ENCODE measurements at regions not wholly inside any gene's neighbourhood (a gene's known extent, or its start where the extent isn't known, plus 50 kb on each side); places are given as distances from the start of the nearest gene placed in this dataset.
A peak's percentile ranks its signal among the peaks of the same experiment; 100 is the strongest.
"Not testable (repeated sequence)": the region's sequence is repeated elsewhere in the genome, so short reads cannot be mapped to it uniquely, and the experiment has no call there.

GRCh38 chr1:74949348-74949747 is 184.8 kb upstream of the LHX8 start:
- DNase-seq, result not testable (repeated sequence)

- not testable (repeated sequence) for DNase-seq
These were observed 182.2 kb upstream of the LHX8 start for GRCh38 chr1:74951981-74952380.

- no peak for DNase-seq
These were observed 181.4 kb upstream of the LHX8 start for GRCh38 chr1:74952786-74953185.

DNA sequence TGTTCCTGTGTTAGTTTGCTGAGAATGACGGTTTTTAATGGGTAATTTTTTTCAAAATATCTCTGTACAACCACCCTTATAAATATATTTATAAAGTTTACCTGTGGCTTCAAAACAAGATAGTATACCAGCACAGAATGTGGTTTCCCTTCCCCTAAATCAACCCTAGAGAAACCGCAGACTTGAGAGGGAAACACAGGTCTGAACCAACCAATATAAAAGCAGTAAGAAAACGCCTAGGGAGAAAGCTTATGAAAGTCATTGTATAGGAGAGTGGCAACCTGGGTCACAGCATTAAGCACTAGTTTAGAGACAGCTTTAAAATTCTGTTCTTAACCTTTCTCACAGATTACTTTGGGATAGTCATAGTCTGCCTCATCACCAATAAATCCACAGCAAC is 180.6 kb upstream of the LHX8 start:
- DNase-seq, result no peak

DNA sequence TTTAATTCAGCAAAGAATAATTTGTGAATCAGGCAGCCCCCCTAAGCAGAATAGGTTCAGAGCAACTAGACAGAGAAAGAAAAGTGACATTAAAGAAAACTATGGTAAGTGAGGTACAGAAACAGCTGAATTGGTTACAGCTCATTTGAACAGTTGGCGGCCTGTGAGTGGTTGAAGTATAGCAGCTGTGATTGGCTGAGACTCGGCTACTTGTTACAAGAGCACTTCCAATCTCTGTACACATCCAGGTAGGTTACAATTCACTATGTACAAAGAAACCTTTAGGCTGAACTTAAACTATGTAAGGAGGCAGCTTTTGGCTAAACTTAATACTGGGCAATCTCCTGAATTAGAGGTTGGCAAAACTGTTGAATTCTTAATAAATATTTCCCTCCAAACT is 171.1 kb upstream of the LHX8 start:
- no peak for DNase-seq

DNA sequence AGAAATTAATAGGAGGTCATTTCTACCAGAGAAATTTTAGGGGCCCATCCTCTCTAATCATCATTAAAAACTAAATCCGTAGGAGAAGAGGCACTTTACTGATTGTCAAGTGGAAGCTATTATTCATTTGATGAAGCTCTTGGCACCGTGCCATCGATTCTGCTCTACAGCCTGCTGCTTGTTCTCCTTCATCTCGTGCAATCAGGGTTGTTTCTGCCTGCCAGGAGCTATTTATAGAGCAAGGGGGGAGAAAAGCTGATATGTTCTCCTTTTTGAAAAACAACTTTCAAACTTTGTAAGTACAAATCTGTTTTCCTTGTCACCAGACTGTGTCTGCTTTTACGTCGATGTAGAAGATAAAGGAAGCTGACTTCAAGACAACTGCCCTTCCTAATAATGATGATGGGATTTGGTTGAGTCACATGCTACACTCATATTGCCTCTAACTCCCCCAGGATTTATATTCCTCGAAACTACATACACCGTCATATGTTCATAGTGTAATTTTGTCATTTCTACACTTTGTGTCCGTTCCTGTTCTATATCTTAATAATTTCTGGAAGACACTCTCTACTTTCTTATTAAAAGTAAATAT is 169.6 kb upstream of the LHX8 start:
- peak; percentile 2 for DNase-seq

GRCh38 chr1:74969566-74970135 is 164.5 kb upstream of the LHX8 start:
- DNase-seq, result no peak

DNA sequence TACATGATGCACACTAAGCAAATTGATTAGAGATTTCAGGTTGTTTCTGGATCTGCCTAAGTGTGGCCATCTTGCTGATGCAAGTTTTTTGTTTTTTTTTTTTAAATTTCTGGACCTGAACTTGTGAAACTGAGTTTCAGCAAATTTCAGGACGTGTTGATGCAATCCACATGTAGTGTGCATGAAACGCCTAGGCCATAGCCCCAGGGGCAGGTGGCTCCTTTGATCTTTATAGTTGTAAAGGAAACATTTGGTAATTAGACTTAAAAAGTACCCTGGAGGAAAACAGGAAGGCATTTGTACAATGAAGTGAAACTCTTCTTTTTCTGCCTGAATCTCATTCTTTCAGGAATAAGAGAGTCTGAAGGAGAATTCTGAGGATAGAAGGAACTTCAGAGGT is 162.2 kb upstream of the LHX8 start:
- no peak for DNase-seq

DNA sequence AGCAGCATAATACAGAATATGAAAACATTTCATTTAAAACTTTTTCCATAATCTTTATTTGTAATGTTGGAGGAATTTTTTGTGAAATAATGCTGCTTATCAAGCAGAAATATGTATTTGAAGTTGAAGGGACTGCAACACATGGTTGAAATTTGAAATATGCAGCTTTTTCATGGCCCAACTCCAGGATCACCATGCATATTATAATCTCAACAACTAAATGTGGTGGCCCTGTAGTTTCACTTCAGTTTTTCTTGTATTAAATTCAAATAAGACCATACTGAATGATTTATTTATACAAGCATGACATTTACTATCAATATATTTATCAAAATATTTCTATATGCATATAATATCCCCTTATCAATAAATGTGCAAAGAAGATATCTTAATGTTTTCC is 157.7 kb upstream of the LHX8 start:
- DNase-seq, result no peak

GRCh38 chr1:74992448-74992847 is 141.7 kb upstream of the LHX8 start:
- DNase-seq, result not testable (repeated sequence)

- no peak for DNase-seq
These were observed 138.4 kb upstream of the LHX8 start for GRCh38 chr1:74995821-74996220.

GRCh38 chr1:75010547-75010946 is 123.6 kb upstream of the LHX8 start:
- DNase-seq, result no peak

DNA sequence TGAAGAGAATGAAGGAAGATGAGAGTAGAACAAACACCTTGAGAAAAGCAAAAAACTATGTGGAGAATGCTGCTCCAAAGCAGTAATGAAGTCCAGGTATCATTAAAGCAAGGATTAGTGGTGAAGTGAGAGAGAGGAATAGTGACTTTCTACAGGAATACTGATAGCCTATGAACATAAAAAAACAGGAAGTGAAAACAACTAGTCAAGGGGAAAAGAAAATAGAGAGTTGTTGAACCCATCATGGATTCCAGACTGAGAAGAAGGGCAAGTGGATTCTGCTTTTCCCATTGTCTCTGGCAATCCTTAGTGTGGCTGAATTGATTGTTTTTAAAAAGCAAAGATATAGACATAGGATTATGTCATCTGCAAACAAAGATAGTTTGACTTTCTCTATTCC is 119.9 kb upstream of the LHX8 start:
- no peak for DNase-seq

GRCh38 chr1:75023005-75023404 is 111.2 kb upstream of the LHX8 start:
- DNase-seq, result no peak

DNA sequence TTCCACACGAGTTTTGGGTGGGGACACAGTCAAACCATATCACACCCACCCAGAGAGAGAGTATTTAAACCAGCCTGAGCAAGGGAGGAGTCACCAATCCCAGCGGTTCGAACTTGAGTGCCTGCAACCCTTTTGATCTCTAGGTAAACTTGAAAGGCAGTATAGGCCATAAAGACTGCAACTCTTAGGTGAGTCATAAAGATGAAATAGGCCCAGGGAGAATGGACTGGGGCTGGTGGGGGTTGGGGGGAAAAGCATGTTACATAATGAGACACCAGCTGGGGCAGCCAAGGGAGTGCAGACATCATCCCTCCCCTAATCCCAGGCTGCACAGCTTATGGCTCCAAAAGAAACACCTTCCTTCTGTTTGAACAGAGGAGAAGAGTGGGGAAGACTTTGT is 99.8 kb upstream of the LHX8 start:
- DNase-seq, result no peak

- DNase-seq, result no peak
These were observed 98.7 kb upstream of the LHX8 start for GRCh38 chr1:75035536-75035935.

- DNase-seq, result no peak
These were observed 81.0 kb upstream of the LHX8 start for GRCh38 chr1:75053207-75053606.

DNA sequence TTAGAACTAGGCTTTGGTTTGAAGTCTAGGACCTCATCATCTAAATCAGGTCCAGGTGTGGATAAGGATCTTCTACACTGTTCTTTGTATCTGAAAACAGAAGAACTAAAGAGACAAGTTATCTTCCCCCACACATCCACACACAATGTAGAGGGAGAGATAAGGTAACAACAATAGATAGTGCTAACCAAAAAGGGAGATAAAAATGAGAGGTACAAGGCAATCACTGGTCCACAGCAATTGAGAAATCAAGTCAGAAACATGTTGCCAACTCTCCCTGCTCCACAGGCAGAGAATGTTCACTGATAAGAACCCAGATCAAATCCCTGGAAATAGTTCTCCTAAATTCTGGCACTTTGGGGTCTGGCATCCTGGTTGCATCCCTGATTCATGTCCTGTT is 75.8 kb upstream of the LHX8 start:
- DNase-seq, result no peak

- DNase-seq, result no peak
These were observed 72.1 kb upstream of the LHX8 start for GRCh38 chr1:75062111-75062510.

- DNase-seq, result no peak
These were observed 66.2 kb upstream of the LHX8 start for GRCh38 chr1:75067975-75068374.

DNA sequence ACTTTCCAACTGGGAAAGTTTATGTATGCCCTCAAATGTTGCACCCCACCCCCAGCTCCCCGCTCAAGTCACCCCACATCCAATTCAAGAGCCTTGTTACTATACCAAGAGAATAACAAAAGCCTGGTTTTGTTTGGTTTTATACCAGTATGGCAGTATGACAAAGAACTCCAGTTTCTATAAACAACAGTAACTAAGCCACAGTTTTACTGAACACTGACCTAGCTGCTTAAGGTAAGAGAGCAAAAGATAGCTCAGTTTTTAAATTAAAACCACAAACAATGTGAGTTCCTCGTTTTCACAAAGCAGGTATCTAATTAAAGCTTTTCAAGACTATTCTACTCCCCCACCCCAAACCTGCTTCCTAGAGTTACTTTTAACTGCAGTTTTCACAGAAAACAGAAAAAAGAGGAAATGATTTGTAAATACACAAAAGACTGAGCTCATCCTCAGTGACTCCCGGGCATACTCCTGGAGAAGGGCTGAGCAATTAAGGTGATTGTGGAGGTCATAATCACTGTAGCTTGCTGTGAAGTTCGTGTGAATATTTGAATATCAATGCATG is 59.3 kb upstream of the LHX8 start:
- no peak for DNase-seq

DNA sequence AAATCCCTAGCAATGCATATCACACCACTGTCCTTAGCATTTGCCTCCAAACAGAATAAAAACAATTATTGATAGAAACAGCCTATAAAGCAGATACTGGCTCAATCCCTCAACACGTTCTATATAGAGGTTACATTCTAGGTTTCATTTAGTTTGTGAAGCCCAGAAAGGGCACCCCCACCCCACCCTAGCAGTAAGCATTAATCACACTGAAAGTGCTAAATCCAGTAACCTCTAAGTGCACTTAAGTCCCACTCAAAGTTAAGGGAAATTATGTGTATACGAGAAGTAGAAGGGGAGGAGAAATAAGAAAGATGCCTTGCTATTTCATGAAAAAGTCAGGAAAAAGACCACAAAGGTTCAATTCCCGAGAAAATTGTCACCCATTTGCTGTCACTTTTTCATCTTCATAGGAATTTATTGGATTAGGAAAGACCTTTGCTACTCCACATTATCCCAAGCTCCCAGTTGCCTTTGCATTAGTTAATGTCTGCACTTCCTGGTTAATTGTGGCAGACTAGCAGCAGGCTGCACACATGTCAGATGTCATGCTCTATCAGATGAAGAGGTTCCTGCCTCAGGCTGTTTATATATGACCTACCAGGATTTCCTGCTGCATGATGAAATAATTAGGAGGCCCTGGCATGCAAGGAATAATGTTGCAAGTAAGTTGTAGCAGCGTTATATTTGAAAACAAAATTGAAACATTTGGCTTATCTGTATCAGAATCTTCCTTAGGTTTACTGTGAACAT is 54.5 kb upstream of the LHX8 start:
- no peak for DNase-seq

GRCh38 chr1:75083223-75083622 is 51.0 kb upstream of the LHX8 start:
- no peak for DNase-seq

GRCh38 chr1:75083848-75084514 is 50.2 kb upstream of the LHX8 start:
- no peak for DNase-seq

Measured in activated CD4-positive, alpha-beta T cell treated with anti-CD3 and anti-CD28 coated beads for 48 hours (primary cell).